ENCODE measurements at regions not wholly inside any gene's neighbourhood (a gene's known extent, or its start where the extent isn't known, plus 50 kb on each side); places are given as distances from the start of the nearest gene placed in this dataset.

DNA sequence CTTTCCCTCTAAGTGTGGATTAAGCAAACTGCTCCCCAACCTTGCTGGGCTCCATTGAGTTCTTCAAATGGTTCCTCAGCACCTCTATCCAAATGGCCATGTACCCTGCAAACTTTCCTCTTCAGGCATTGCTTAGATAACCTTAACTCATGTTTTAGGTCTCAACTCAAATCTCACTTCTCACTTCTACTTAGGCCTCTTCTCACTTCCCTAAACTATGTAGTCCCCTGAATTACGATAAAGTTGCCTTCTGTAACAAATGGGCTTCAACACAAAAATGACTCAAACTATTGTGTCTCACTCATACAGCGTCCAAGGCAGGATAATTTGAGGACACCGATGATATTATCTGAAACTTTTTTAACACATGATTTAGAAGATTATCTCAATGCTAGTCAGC lies 62.4 kb upstream of the STAC start:
- no peak for DNase-seq

DNA sequence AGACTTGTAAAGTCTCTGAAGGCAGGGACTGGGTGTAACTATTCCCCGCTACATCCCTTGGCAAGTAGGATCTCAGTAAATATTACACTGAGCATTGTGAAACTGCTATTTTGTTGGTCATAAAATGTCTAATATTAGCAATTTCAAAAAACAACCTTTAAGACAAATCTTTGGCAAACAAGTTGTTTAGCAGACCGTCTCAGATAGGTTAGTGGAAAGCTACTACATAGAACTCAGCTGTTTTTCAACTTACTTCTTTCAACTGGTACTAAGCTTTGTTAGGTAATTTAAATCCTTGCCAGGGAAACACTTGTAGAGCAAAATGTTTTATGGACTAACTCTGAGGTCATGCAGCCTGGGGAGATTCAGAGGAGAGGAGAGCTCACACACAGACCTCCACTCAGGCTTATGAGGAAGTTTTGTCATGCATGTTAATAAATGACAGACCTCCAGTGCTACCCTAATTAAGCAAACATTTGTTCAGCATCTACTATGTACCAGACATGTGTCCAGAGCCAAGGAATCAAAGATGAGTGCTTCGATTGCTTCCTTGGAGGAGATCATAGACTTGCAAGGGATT lies 61.6 kb upstream of the STAC start:
- no peak for DNase-seq
- WGBS, 2 donors (ENCODE audit: low coverage in 1 of 2): 41 to 53% methylated on average over 3 of the region's 3 CpGs
- intact Hi-C loops (cut with DNase I; ENCODE audit: low total_unique reads): no loop called here
- Histone ChIP-seq H3K9me3 (no peaks in the 10 kb centered on the region), H3K4me3 (no peak overlapping the region), H3K4me1 (no peaks in the 10 kb centered on the region), H3K27ac (no peak overlapping the region), H3K27me3 (no peaks in the 10 kb centered on the region), H3K36me3 (no peaks in the 10 kb centered on the region)
- no peak for TF ChIP-seq POLR2AphosphoS5 (IDR thresholded peaks at IDR 0.05)
- no peak for TF ChIP-seq EP300 (IDR thresholded peaks at IDR 0.05; ENCODE audit: low read depth)
- TF ChIP-seq, protein P1, sequence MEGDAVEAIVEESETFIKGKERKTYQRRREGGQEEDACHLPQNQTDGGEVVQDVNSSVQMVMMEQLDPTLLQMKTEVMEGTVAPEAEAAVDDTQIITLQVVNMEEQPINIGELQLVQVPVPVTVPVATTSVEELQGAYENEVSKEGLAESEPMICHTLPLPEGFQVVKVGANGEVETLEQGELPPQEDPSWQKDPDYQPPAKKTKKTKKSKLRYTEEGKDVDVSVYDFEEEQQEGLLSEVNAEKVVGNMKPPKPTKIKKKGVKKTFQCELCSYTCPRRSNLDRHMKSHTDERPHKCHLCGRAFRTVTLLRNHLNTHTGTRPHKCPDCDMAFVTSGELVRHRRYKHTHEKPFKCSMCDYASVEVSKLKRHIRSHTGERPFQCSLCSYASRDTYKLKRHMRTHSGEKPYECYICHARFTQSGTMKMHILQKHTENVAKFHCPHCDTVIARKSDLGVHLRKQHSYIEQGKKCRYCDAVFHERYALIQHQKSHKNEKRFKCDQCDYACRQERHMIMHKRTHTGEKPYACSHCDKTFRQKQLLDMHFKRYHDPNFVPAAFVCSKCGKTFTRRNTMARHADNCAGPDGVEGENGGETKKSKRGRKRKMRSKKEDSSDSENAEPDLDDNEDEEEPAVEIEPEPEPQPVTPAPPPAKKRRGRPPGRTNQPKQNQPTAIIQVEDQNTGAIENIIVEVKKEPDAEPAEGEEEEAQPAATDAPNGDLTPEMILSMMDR (IDR thresholded peaks at IDR 0.05): no peak
- TF ChIP-seq POLR2A (IDR thresholded peaks at IDR 0.05): no peak
- in situ Hi-C loops (cut with MboI; ENCODE audit: low pct_ligation_motif_present in 1 of 4, low pct_unique_long_range_greater_than_20kb in 1 of 4, low sequenced_read_pairs in 3 of 4): no loop called here

More for the DNA sequence above, 62.4 kb upstream of the STAC start:
- TF ChIP-seq, protein P1 (IDR thresholded peaks at IDR 0.05): no peak
- TF ChIP-seq POLR2A (IDR thresholded peaks at IDR 0.05) (no peak), EP300 (IDR thresholded peaks at IDR 0.05; ENCODE audit: low read depth) (no peak), POLR2AphosphoS5 (IDR thresholded peaks at IDR 0.05) (no peak)
- H3K4me3 ChIP-seq: no peak overlapping the region
- H3K27ac ChIP-seq: no peak overlapping the region
- WGBS, 2 donors (ENCODE audit: low coverage in 1 of 2): 56 to 83% methylated on average over 2 to 3 of the region's 3 CpGs
- no peaks in the 10 kb centered on the region for H3K4me1 ChIP-seq
- H3K27me3 ChIP-seq: no peaks in the 10 kb centered on the region
- no peaks in the 10 kb centered on the region for H3K9me3 ChIP-seq
- intact Hi-C loops (cut with DNase I; ENCODE audit: low total_unique reads): no loop called here
- no peaks in the 10 kb centered on the region for H3K36me3 ChIP-seq
- in situ Hi-C loops (cut with MboI; ENCODE audit: low pct_ligation_motif_present in 1 of 4, low pct_unique_long_range_greater_than_20kb in 1 of 4, low sequenced_read_pairs in 3 of 4): no loop called here

DNA sequence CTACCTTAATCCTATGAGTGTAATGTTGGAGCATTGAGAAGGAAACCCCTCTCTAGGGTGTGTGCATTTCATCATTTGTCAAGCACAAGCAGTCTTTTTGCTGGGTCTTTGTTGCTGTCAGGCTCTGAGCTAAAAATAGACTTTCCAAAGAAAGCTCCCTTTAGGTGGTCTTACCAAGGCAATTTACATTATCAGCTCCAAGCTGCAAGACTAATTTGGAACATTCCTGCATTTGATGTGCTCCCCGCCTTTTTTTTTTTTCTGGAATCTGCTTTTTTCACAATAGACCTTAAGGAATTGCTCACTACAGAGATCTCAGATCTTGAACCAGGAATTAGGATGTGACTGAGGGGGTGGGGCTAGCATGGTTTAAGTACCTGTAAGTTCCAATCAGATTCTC lies 60.6 kb upstream of the STAC start:
- Histone ChIP-seq H3K4me1 (no peaks in the 10 kb centered on the region), H3K36me3 (no peaks in the 10 kb centered on the region), H3K9me3 (no peaks in the 10 kb centered on the region), H3K27ac (no peak overlapping the region), H3K27me3 (no peaks in the 10 kb centered on the region), H3K4me3 (no peak overlapping the region)
- TF ChIP-seq POLR2AphosphoS5 (IDR thresholded peaks at IDR 0.05) (no peak), EP300 (IDR thresholded peaks at IDR 0.05; ENCODE audit: low read depth) (no peak), POLR2A (IDR thresholded peaks at IDR 0.05) (no peak)
- TF ChIP-seq, protein P1 (IDR thresholded peaks at IDR 0.05): no peak
- 40 to 61% methylated on average over 1 of the region's 1 CpG for WGBS, 2 donors (ENCODE audit: low coverage in 1 of 2)
- DNase-seq: no peak
- intact Hi-C loops (cut with DNase I; ENCODE audit: low total_unique reads) (no loop called here), in situ Hi-C loops (cut with MboI; ENCODE audit: low pct_ligation_motif_present in 1 of 4, low pct_unique_long_range_greater_than_20kb in 1 of 4, low sequenced_read_pairs in 3 of 4) (no loop called here)

Measured in transverse colon (tissue), 4 donors.